Liver (tissue), 3 donors: ENCODE measurements at regions not wholly inside any gene's neighbourhood (a gene's known extent, or its start where the extent isn't known, plus 50 kb on each side); places are given as distances from the start of the nearest gene placed in this dataset.

Experiments
- ATF3 ChIP-seq: IDR thresholded peaks from 2 replicates; pipeline ENCODE4 v1.6.1; 2016; ENCODE audit warnings: antibody characterized with exemption
- CTCF ChIP-seq: fragments of 150-350 bp; IDR thresholded peaks from 2 replicates; pipeline ENCODE4 v1.5.1; 2017; ENCODE audit warnings: improper control_type of control experiment, low read depth, low read length; ENCODE audit not compliant: missing input control
- EGR1 ChIP-seq, 2 donors: IDR thresholded peaks; 2 replicates each; pipeline ENCODE4 v1.6.1; 2016 to 2018; ENCODE audit warnings: antibody characterized with exemption in 2 of 2, low read depth in 2 of 2
- JUND ChIP-seq, 2 donors: IDR thresholded peaks; 2 replicates each; pipeline ENCODE4 v1.6.1; 2016; ENCODE audit warnings: antibody characterized with exemption in 2 of 2
- MAX ChIP-seq: IDR thresholded peaks from 2 replicates; pipeline ENCODE4 v1.6.1; 2016; ENCODE audit warnings: antibody characterized with exemption
- RAD21 ChIP-seq, 2 donors: IDR thresholded peaks; 2 replicates each; pipeline ENCODE4 v1.6.1; 2016; ENCODE audit warnings: antibody characterized with exemption in 2 of 2, mild to moderate bottlenecking in 2 of 2
- REST ChIP-seq: IDR thresholded peaks from 2 replicates; pipeline ENCODE4 v1.6.1; 2016; ENCODE audit warnings: antibody characterized with exemption, mild to moderate bottlenecking
- RXRA ChIP-seq, 2 donors: IDR thresholded peaks; 2 replicates each; pipeline ENCODE4 v1.6.1; 2017 to 2018; ENCODE audit warnings: antibody characterized with exemption in 2 of 2, mild to moderate bottlenecking in 1 of 2
- TAF1 ChIP-seq: conservative IDR thresholded peaks from 2 replicates; pipeline ENCODE4 v1.6.1; 2016; ENCODE audit warnings: antibody characterized with exemption, mild to moderate bottlenecking
- YY1 ChIP-seq: IDR thresholded peaks from 2 replicates; pipeline ENCODE4 v1.6.1; 2016; ENCODE audit warnings: antibody characterized with exemption, mild to moderate bottlenecking
- ZBTB33 ChIP-seq: IDR thresholded peaks from 2 replicates; pipeline ENCODE4 v1.6.1; 2016; ENCODE audit warnings: antibody characterized with exemption
- donor health status: healthy.
- donor health status: healthy.

GRCh38 chr10:71136036-71136721 lies 76.2 kb upstream of the UNC5B start:
- no peak for TF ChIP-seq CTCF
- TF ChIP-seq MAX, result no peak
- TF ChIP-seq RAD21 (IDR thresholded peaks at IDR 0.05), result no peak
- TF ChIP-seq TAF1, result no peak
- no peak for TF ChIP-seq RXRA (IDR thresholded peaks at IDR 0.05)
- TF ChIP-seq EGR1 (IDR thresholded peaks at IDR 0.05; ENCODE audit: low read depth in 2 of 2), result no peak
- no peak for TF ChIP-seq YY1
- no peak for TF ChIP-seq REST
- TF ChIP-seq ATF3, result no peak
- TF ChIP-seq ZBTB33, result no peak
- no peak for TF ChIP-seq JUND (IDR thresholded peaks at IDR 0.05)
